H1 (cell line): ENCODE measurements at regions not wholly inside any gene's neighbourhood (a gene's known extent, or its start where the extent isn't known, plus 50 kb on each side); places are given as distances from the start of the nearest gene placed in this dataset.

ENCODE experiments used
- POLR2A ChIP-seq, 2 experiments: IDR thresholded peaks; 1 replicate in 1 of 2; 2 replicates in 1 of 2; pipeline ENCODE4 v1.6.1; 2011; ENCODE audit warnings: low read depth in 2 of 2, low read length in 2 of 2, mild to moderate bottlenecking in 2 of 2; ENCODE audit errors: control extremely low read depth in 1 of 2
- POLR2AphosphoS5 ChIP-seq: IDR thresholded peaks from 2 replicates; pipeline ENCODE4 v1.6.1; 2011; ENCODE audit warnings: low read depth, low read length
- TF ChIP-seq, protein P1 (sequence below), 3 experiments: IDR thresholded peaks; 1 replicate in 2 of 3; 2 replicates in 1 of 3; pipeline versions ENCODE4 v1.5.1 to v1.6.1; 2011; ENCODE audit warnings: low read length in 3 of 3, mild to moderate bottlenecking in 3 of 3, inconsistent platforms in 2 of 3, low read depth in 1 of 3, moderate library complexity in 1 of 3; ENCODE audit not compliant: insufficient read depth in 1 of 3; ENCODE audit errors: control extremely low read depth in 1 of 3

DNA sequence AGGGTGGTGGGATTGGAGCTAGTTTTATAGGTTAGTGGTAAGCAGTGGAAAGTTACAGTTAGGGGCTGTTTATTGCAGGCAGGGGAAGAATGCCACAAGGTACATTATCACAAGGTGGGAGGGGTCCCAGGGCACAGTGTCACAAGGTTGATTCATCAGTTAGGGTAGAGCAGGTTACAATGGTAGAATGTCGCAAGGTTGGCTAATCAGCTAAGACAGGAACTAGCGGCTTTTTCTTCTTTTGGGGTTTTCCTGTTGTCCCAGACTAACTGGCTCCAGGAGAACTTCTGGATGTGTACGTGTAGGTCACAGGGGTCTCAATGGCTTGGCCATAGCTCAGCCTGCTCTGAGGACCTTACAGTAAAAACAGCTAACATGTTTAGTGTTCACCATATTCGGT, 1221.1 kb downstream of the SLITRK1 start:
- TF ChIP-seq, protein P1, sequence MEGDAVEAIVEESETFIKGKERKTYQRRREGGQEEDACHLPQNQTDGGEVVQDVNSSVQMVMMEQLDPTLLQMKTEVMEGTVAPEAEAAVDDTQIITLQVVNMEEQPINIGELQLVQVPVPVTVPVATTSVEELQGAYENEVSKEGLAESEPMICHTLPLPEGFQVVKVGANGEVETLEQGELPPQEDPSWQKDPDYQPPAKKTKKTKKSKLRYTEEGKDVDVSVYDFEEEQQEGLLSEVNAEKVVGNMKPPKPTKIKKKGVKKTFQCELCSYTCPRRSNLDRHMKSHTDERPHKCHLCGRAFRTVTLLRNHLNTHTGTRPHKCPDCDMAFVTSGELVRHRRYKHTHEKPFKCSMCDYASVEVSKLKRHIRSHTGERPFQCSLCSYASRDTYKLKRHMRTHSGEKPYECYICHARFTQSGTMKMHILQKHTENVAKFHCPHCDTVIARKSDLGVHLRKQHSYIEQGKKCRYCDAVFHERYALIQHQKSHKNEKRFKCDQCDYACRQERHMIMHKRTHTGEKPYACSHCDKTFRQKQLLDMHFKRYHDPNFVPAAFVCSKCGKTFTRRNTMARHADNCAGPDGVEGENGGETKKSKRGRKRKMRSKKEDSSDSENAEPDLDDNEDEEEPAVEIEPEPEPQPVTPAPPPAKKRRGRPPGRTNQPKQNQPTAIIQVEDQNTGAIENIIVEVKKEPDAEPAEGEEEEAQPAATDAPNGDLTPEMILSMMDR (IDR thresholded peaks at IDR 0.05; ENCODE audit: control extremely low read depth in 1 of 3, insufficient read depth in 1 of 3, low read depth in 1 of 3, low read length in 3 of 3), result no peak
- no peak for TF ChIP-seq POLR2AphosphoS5
- TF ChIP-seq POLR2A (IDR thresholded peaks at IDR 0.05; ENCODE audit: control extremely low read depth in 1 of 2, low read depth in 2 of 2, low read length in 2 of 2), result no peak
